Activated CD4-positive, alpha-beta T cell treated with anti-CD3 and anti-CD28 coated beads for 36 hours (primary cell): ENCODE measurements at regions not wholly inside any gene's neighbourhood (a gene's known extent, or its start where the extent isn't known, plus 50 kb on each side); places are given as distances from the start of the nearest gene placed in this dataset.

ENCODE experiments used
- ATAC-seq: fragments of 200-7000 bp; cut with Tn5 transposase; one replicate; pipeline ENCODE4 v1.10.0; 2021; ENCODE audit warnings: mild to moderate bottlenecking, moderate library complexity
- CTCF ChIA-PET: fragments of 350-600 bp; sonication (Branson Sonifier 250); formaldehyde crosslinking; loops from one replicate; lab custom pipeline; 2021; ENCODE audit warnings: antibody characterized with exemption; lab: Charles Lee
- POLR2A ChIA-PET: fragments of 350-600 bp; sonication (Branson Sonifier 250); formaldehyde crosslinking; loops from one replicate; lab custom pipeline; 2021; ENCODE audit warnings: antibody characterized with exemption, inconsistent platforms; lab: Charles Lee
- DNase-seq: peaks from one replicate; pipeline ENCODE4 v3.0.0-alpha.2; 2020
- H3K27ac Mint-ChIP-seq: one replicate; pipeline ENCODE4 v1.8.0; 2021; ENCODE audit warnings: mixed read lengths
- H3K27me3 Mint-ChIP-seq: one replicate; pipeline ENCODE4 v1.8.0; 2021; ENCODE audit warnings: mixed read lengths
- H3K36me3 Mint-ChIP-seq: one replicate; pipeline ENCODE4 v1.8.0; 2021; ENCODE audit warnings: low read depth, mixed read lengths
- H3K4me1 Mint-ChIP-seq: one replicate; pipeline ENCODE4 v1.8.0; 2021; ENCODE audit warnings: mixed read lengths
- H3K4me3 Mint-ChIP-seq: one replicate; pipeline ENCODE4 v1.8.0; 2021; ENCODE audit warnings: mild to moderate bottlenecking, moderate library complexity, mixed read lengths
- H3K9me3 Mint-ChIP-seq: one replicate; pipeline ENCODE4 v1.8.0; 2021; ENCODE audit warnings: low read depth, mixed read lengths
- intact Hi-C, 2 experiments: fragments of 100-400 bp; cut with DNase I in 1 of 2; cut with micrococcal nuclease in 1 of 2; formaldehyde crosslinking; loops; one replicate each; pipeline versions ENCODE4 v1.14.2 to v1.15.1; 2022 to 2024; cut with DNase I, micrococcal nuclease

DNA sequence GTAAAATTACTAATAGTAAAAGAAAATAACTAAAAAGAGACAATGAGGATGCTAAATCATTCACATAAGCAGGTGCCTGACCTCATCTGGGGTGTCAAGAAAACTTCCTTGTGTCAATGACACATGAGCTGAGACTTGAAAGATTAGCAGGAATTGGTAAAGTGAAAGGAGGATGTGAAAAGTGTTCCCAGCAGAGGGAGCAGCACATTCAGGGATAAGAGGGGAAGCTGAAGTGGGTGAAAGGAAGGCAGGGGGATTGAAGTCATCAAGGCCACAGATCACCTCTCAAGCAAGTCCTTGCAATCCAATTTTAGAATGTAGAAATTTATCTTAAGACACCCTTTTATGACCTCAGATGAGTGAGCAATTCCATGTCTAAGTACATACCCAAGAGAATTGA is 60.2 kb upstream of the ACP3 start:
- no peaks in the 10 kb centered on the region for H3K36me3 Mint-ChIP-seq
- no peaks in the 10 kb centered on the region for H3K4me1 Mint-ChIP-seq
- DNase-seq, result no peak
- no peak overlapping the region for H3K4me3 Mint-ChIP-seq
- H3K9me3 Mint-ChIP-seq, result no peaks in the 10 kb centered on the region
- intact Hi-C loops, result loop anchor here (5.0 to 10.0 kb wide), 2 partner anchors 140 to 388 kb away; no protein-coding TSS in a partner anchor
- CTCF ChIA-PET, result interaction anchor here (0.8 to 1.1 kb wide), 2 partner anchors 86 to 87 kb away, joined by 3 to 4 read pairs; no protein-coding TSS in a partner anchor
- ATAC-seq, result no peak
- POLR2A ChIA-PET, result no interaction called here
- H3K27ac Mint-ChIP-seq, result no peak overlapping the region
- peaks cover 9% of the 10 kb centered on the region for H3K27me3 Mint-ChIP-seq

DNA sequence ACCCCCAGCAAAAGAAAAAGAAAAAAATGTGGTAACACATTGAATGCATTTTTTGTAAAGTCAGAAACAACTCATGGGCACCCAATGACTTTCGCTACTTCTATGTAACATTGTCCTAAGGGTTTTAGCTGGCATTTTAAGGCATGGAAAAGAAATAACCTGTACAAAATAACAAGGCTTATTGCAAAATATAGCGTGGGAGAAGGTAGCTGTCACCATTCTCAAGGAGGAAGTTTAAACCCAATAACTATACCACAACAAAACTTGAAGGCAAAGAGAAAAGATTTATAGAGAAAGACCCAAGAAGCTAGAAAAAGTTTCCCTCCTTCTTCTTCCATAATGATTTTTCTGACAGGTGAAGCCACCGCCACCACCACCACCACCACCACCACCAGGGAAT is 55.7 kb upstream of the ACP3 start:
- H3K27me3 Mint-ChIP-seq, result peaks cover 18% of the 10 kb centered on the region
- H3K27ac Mint-ChIP-seq, result no peak overlapping the region
- no peak overlapping the region for H3K4me3 Mint-ChIP-seq
- ChIA-PET CTCF (no interaction called here), POLR2A (no interaction called here)
- no peak for DNase-seq
- no peak for ATAC-seq
- no peaks in the 10 kb centered on the region for H3K4me1 Mint-ChIP-seq
- no peaks in the 10 kb centered on the region for H3K9me3 Mint-ChIP-seq
- intact Hi-C loops, result no loop called here
- no peaks in the 10 kb centered on the region for H3K36me3 Mint-ChIP-seq

DNA sequence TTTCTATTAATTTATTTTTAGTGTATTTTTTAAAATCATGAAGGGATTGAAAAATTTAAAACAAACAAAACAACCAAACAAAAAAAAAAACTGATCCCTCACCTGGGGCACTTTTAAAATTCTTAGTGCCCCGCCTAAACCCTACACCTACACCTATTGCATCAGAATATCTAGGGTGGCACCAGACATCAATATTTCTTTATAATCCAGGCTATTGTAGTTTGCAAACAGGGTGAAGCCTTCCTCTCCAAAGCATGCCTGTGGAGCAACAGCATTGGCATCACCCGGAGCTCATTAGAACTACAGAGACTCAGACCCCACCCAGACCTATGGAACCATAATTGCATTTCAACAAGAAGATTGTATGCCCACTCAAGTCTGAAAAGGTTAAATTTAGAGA is 54.9 kb upstream of the ACP3 start:
- DNase-seq (no peak), ATAC-seq (no peak)
- H3K27me3 Mint-ChIP-seq, result peaks cover 16% of the 10 kb centered on the region
- no peaks in the 10 kb centered on the region for H3K4me1 Mint-ChIP-seq
- H3K9me3 Mint-ChIP-seq, result no peaks in the 10 kb centered on the region
- ChIA-PET CTCF (no interaction called here), POLR2A (no interaction called here)
- no peak overlapping the region for H3K27ac Mint-ChIP-seq
- H3K4me3 Mint-ChIP-seq, result no peak overlapping the region
- no peaks in the 10 kb centered on the region for H3K36me3 Mint-ChIP-seq
- intact Hi-C loops, result no loop called here

DNA sequence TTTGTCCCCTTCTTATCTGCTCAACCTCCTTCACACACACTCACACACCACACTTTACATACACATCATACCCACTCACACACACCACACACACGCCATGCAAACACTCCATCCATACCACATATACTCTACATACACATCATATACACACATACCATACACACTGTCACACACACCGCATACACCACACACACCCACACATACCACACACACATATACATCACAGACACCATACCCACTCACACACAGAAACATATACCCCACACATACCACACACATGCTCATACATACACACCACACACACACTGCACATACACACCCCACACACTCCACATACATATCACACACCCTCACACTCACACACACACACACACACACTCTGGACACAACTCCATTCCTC is 54.3 kb upstream of the ACP3 start:
- peaks cover 16% of the 10 kb centered on the region for H3K27me3 Mint-ChIP-seq
- DNase-seq (no peak), ATAC-seq (no peak)
- POLR2A ChIA-PET, result no interaction called here
- no peaks in the 10 kb centered on the region for H3K36me3 Mint-ChIP-seq
- CTCF ChIA-PET, result no interaction called here
- no peak overlapping the region for H3K27ac Mint-ChIP-seq
- no peaks in the 10 kb centered on the region for H3K9me3 Mint-ChIP-seq
- H3K4me3 Mint-ChIP-seq, result no peak overlapping the region
- H3K4me1 Mint-ChIP-seq, result no peaks in the 10 kb centered on the region
- intact Hi-C loops, result no loop called here

DNA sequence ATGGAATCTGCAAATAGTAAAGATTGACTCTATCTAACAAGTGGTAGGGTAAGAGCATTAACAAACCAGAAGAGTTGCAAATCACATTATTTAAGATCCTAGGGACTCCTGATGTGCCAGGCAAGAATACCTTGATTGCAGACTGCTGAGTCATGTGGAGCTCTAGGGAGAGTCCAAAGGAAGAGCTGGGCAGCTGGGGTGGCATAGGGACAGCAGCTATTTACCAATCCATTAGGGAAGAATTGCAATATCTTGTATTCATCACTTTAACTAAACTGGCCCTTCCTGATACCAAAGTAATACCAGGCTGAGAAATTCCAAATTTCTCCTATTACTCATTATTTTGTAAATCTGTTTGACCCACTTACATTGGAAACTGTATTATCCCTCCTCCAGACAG is 52.2 kb upstream of the ACP3 start:
- intact Hi-C loops, result no loop called here
- POLR2A ChIA-PET, result no interaction called here
- H3K4me1 Mint-ChIP-seq, result no peaks in the 10 kb centered on the region
- CTCF ChIA-PET, result no interaction called here
- no peak overlapping the region for H3K4me3 Mint-ChIP-seq
- DNase-seq, result no peak
- H3K27ac Mint-ChIP-seq, result no peak overlapping the region
- peaks cover 13% of the 10 kb centered on the region for H3K27me3 Mint-ChIP-seq
- ATAC-seq, result no peak
- H3K9me3 Mint-ChIP-seq, result no peaks in the 10 kb centered on the region
- no peaks in the 10 kb centered on the region for H3K36me3 Mint-ChIP-seq

DNA sequence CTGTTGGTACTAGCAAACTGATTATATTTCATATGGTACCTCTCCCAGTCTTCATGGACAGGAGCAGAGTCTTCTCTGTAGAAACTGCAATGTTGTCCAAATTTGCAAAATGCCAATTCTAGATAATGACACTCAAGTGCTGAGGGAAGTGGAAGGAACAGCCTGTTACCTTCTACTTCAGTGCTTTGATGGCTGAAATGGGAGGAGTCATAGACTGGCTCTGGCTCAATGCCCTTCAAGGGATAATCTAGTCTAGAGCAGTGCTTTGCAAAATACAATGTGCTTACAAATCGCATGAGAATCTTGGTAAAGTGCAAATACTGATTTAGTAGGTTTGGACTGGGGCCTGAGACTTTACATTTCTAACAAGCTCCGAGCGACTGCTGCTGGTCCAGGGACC is 51.7 kb upstream of the ACP3 start:
- intact Hi-C loops, result no loop called here
- H3K27ac Mint-ChIP-seq, result no peak overlapping the region
- H3K4me3 Mint-ChIP-seq, result no peak overlapping the region
- no peaks in the 10 kb centered on the region for H3K36me3 Mint-ChIP-seq
- DNase-seq, result no peak
- no peaks in the 10 kb centered on the region for H3K9me3 Mint-ChIP-seq
- no peaks in the 10 kb centered on the region for H3K4me1 Mint-ChIP-seq
- ChIA-PET POLR2A (no interaction called here), CTCF (no interaction called here)
- ATAC-seq, result no peak
- H3K27me3 Mint-ChIP-seq, result peaks cover 13% of the 10 kb centered on the region

DNA sequence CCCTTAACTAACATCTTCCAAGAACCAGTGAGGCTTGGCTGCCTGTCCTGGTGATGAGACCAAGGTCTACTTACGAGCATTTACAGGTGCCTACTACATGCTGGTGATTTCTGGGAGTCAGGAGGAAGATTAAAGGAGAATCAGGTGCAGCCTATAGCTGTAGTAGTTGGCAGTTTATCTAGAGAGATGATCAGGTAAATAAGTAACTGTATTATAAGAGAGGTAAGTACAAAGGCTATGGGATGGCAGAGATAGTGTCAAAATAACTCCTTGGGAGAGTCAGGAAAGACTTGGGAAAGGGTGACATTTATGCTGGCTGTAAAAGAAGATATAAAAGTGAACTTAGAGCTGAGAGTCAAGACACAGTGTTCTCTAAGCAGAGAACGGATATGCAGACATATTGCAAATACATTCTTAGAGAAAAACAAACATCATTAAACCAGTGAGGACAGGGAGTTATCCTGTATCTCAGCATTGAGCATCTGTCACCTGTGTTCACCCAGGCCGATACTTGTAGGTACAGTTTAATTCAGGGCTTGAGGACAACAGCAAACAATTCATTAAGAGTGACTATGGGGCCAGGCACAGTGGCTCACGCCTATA is 49.7 kb upstream of the ACP3 start:
- ChIA-PET CTCF (interaction anchor here (0.6 to 1.4 kb wide), 2 partner anchors 75 to 130 kb away, joined by 3 read pairs; no protein-coding TSS in a partner anchor), POLR2A (no interaction called here)
- intact Hi-C loops, result no loop called here
- Mint-ChIP-seq H3K36me3 (no peaks in the 10 kb centered on the region), H3K27me3 (peaks cover 10% of the 10 kb centered on the region), H3K4me3 (no peak overlapping the region), H3K27ac (no peak overlapping the region), H3K4me1 (no peaks in the 10 kb centered on the region), H3K9me3 (no peaks in the 10 kb centered on the region)
- ATAC-seq, result no peak
- DNase-seq, result no peak
